Astrocyte (in vitro differentiated cells and primary cell): ENCODE measurements at regions not wholly inside any gene's neighbourhood (a gene's known extent, or its start where the extent isn't known, plus 50 kb on each side); places are given as distances from the start of the nearest gene placed in this dataset.

ENCODE experiments used
- DNase-seq: peaks from one replicate; pipeline ENCODE4 v3.0.0-alpha.2; 2010; ENCODE audit warnings: low read depth
- FAIRE-seq: peaks from 2 replicates; lab custom pipeline; 2011; peaks lifted over from hg19 to GRCh38; lab: Jason Lieb, UNC
- H2AFZ ChIP-seq: 2 replicates; pipeline ENCODE4 v1.6.0; 2012; ENCODE audit warnings: low read depth, low read length, inconsistent platforms
- H3K27ac ChIP-seq: 2 replicates; pipeline ENCODE4 v1.5.1; 2011; ENCODE audit warnings: low read depth, low read length, inconsistent platforms
- H3K27me3 ChIP-seq: 2 replicates; pipeline ENCODE4 v1.6.0; 2011; ENCODE audit warnings: low read length, inconsistent platforms; ENCODE audit not compliant: insufficient read depth
- H3K36me3 ChIP-seq: 2 replicates; pipeline ENCODE4 v1.5.1; 2011; ENCODE audit warnings: low read length, inconsistent platforms; ENCODE audit not compliant: insufficient read depth
- H3K4me1 ChIP-seq: 2 replicates; pipeline ENCODE4 v1.5.1; 2011; ENCODE audit warnings: low read length, inconsistent platforms; ENCODE audit not compliant: insufficient read depth
- H3K4me2 ChIP-seq: 2 replicates; pipeline ENCODE4 v1.6.0; 2012; ENCODE audit warnings: low read length, inconsistent platforms
- H3K4me3 ChIP-seq: 2 replicates; pipeline ENCODE4 v1.5.1; 2011; ENCODE audit warnings: low read depth, mild to moderate bottlenecking, low read length, inconsistent platforms; ENCODE audit not compliant: insufficient read depth
- H3K79me2 ChIP-seq: 2 replicates; pipeline ENCODE4 v1.6.0; 2012; ENCODE audit warnings: mild to moderate bottlenecking, low read length, inconsistent platforms; ENCODE audit not compliant: insufficient read depth
- H3K9ac ChIP-seq: 2 replicates; pipeline ENCODE4 v1.6.0; 2012; ENCODE audit warnings: mild to moderate bottlenecking, low read length, inconsistent platforms
- H3K9me3 ChIP-seq: 2 replicates; pipeline ENCODE4 v1.5.1; 2012; ENCODE audit warnings: low read depth, mild to moderate bottlenecking, low read length, inconsistent platforms; ENCODE audit not compliant: insufficient read depth
- H4K20me1 ChIP-seq: 2 replicates; pipeline ENCODE4 v1.6.0; 2012; ENCODE audit warnings: low read length, inconsistent platforms; ENCODE audit not compliant: insufficient read depth
- H3K27ac Mint-ChIP-seq: one replicate; pipeline ENCODE4 v1.8.0; 2021; ENCODE audit warnings: mild to moderate bottlenecking, mixed read lengths; ENCODE audit not compliant: unreplicated experiment
- H3K27me3 Mint-ChIP-seq: one replicate; pipeline ENCODE4 v1.8.0; 2021; ENCODE audit warnings: low read depth, mixed read lengths; ENCODE audit not compliant: unreplicated experiment
- H3K36me3 Mint-ChIP-seq: one replicate; pipeline ENCODE4 v1.8.0; 2021; ENCODE audit warnings: low read depth, mixed read lengths; ENCODE audit not compliant: unreplicated experiment
- H3K4me1 Mint-ChIP-seq: one replicate; pipeline ENCODE4 v1.8.0; 2021; ENCODE audit warnings: low read depth, mixed read lengths; ENCODE audit not compliant: unreplicated experiment
- H3K4me3 Mint-ChIP-seq: one replicate; pipeline ENCODE4 v1.8.0; 2021; ENCODE audit warnings: mild to moderate bottlenecking, moderate library complexity, mixed read lengths; ENCODE audit not compliant: unreplicated experiment
- H3K9me3 Mint-ChIP-seq: one replicate; pipeline ENCODE4 v1.8.0; 2021; ENCODE audit warnings: mild to moderate bottlenecking, mixed read lengths; ENCODE audit not compliant: unreplicated experiment
- EZH2 ChIP-seq: IDR thresholded peaks from 2 replicates; pipeline ENCODE4 v1.6.1; 2012; ENCODE audit warnings: mild to moderate bottlenecking, low read length, inconsistent platforms; ENCODE audit not compliant: insufficient read depth
- TF ChIP-seq, protein P1 (sequence below): IDR thresholded peaks from 2 replicates; pipeline ENCODE4 v1.5.1; 2011; ENCODE audit warnings: low read depth, mild to moderate bottlenecking, inconsistent platforms, low read length, moderate library complexity; ENCODE audit not compliant: insufficient read depth

DNA sequence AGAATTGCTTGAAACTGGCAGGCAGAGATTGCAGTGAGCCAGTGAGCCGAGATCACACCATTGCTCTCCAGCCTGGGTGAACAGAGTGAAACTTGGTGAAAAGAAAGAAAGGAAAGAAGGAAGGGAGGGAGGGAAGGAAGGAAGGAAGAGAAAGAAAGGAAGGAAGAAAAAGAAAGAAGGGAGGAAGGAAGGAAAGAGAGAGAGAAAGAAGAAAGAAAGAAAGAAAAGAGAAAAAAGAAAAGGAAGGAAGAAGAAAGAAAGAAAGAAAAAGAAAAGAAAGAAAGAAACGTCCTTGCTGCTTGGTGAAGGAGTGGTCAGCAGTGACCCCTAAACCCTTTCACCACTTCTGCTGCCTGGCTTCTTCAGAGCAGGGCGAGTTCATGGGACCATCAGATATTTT lies 147.1 kb upstream of the MYO3A start:
- no peak overlapping the region for H3K9ac ChIP-seq
- H3K4me1 ChIP-seq: no peaks in the 10 kb centered on the region
- H3K4me3 Mint-ChIP-seq: no peak overlapping the region
- H3K36me3 ChIP-seq: no peaks in the 10 kb centered on the region
- no peaks in the 10 kb centered on the region for H3K27me3 ChIP-seq
- H3K4me1 Mint-ChIP-seq: no peaks in the 10 kb centered on the region
- no peaks in the 10 kb centered on the region for H3K9me3 ChIP-seq
- no peak for DNase-seq
- H3K4me2 ChIP-seq: no peak overlapping the region
- H3K27ac ChIP-seq: no peak overlapping the region
- H3K36me3 Mint-ChIP-seq: no peaks in the 10 kb centered on the region
- no peak overlapping the region for H2AFZ ChIP-seq
- H3K4me3 ChIP-seq: no peak overlapping the region
- H3K27ac Mint-ChIP-seq: no peak overlapping the region
- no peaks in the 10 kb centered on the region for H3K79me2 ChIP-seq
- H3K9me3 Mint-ChIP-seq: no peaks in the 10 kb centered on the region
- TF ChIP-seq EZH2: no peak
- TF ChIP-seq, protein P1, sequence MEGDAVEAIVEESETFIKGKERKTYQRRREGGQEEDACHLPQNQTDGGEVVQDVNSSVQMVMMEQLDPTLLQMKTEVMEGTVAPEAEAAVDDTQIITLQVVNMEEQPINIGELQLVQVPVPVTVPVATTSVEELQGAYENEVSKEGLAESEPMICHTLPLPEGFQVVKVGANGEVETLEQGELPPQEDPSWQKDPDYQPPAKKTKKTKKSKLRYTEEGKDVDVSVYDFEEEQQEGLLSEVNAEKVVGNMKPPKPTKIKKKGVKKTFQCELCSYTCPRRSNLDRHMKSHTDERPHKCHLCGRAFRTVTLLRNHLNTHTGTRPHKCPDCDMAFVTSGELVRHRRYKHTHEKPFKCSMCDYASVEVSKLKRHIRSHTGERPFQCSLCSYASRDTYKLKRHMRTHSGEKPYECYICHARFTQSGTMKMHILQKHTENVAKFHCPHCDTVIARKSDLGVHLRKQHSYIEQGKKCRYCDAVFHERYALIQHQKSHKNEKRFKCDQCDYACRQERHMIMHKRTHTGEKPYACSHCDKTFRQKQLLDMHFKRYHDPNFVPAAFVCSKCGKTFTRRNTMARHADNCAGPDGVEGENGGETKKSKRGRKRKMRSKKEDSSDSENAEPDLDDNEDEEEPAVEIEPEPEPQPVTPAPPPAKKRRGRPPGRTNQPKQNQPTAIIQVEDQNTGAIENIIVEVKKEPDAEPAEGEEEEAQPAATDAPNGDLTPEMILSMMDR: no peak
- H4K20me1 ChIP-seq: no peaks in the 10 kb centered on the region
- peaks cover 4% of the 10 kb centered on the region for H3K27me3 Mint-ChIP-seq
- FAIRE-seq: no peak

DNA sequence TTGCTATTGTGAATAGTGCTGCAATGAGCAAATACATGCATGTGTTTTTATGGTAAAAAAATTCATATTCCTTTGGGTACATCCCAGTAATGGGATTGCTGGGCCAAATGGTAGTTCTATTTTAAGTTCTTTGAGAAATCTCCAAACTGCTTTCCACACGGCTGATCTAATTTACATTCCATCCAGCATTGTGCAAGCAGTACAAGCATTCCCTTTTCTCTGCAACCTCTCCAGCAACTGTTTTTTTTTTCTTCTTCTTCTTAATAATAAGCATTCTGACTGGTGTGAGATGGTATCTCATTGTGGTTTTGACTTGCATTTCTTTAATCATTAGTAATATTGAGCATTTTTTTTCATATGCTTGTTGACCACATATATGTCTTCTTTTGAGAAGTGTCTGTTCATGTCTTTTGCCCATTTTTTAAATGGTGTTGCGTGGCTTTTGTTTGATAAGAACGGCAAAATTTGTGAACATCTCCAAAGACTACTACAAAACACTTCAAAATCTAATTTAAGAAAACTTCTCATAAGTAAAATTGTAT lies 136.1 kb upstream of the MYO3A start:
- TF ChIP-seq EZH2: no peak
- TF ChIP-seq, protein P1: no peak

DNA sequence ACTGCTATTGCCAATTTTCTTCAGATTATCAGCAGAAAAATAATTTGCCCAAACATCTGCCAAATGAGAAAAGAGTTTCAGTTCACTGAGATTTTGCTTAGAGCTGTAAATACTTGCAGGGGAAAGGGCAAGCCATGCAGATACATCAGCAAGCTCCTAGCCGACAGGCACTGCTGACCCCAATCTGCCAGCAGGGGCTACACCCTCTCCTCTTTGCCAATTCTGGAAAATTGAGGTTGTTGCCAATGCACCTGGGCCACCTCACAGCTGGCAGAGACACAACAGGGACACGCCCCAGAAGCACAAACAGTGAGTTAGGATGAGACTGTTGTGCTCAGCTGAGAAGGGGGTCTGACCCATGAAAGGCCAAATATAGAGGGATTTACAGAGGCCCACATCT lies 129.5 kb upstream of the MYO3A start:
- no peaks in the 10 kb centered on the region for H3K27me3 ChIP-seq
- H3K27ac Mint-ChIP-seq: no peak overlapping the region
- no peak for FAIRE-seq
- no peaks in the 10 kb centered on the region for H3K4me1 Mint-ChIP-seq
- no peak overlapping the region for H3K9ac ChIP-seq
- H3K27me3 Mint-ChIP-seq: no peaks in the 10 kb centered on the region
- H3K9me3 Mint-ChIP-seq: no peaks in the 10 kb centered on the region
- H3K4me3 Mint-ChIP-seq: no peak overlapping the region
- H3K79me2 ChIP-seq: no peaks in the 10 kb centered on the region
- no peaks in the 10 kb centered on the region for H3K36me3 ChIP-seq
- H3K27ac ChIP-seq: no peak overlapping the region
- TF ChIP-seq, protein P1: no peak
- TF ChIP-seq EZH2: no peak
- no peak for DNase-seq
- H3K4me3 ChIP-seq: no peak overlapping the region
- H3K4me2 ChIP-seq: no peak overlapping the region
- no peaks in the 10 kb centered on the region for H3K4me1 ChIP-seq
- H2AFZ ChIP-seq: no peak overlapping the region
- H3K9me3 ChIP-seq: no peaks in the 10 kb centered on the region
- no peaks in the 10 kb centered on the region for H4K20me1 ChIP-seq
- H3K36me3 Mint-ChIP-seq: no peaks in the 10 kb centered on the region

More for the DNA sequence above, 136.1 kb upstream of the MYO3A start:
- Histone ChIP-seq H3K9me3 (no peaks in the 10 kb centered on the region), H3K79me2 (no peaks in the 10 kb centered on the region), H3K4me2 (no peak overlapping the region), H2AFZ (no peak overlapping the region), H3K4me3 (no peak overlapping the region), H3K36me3 (no peaks in the 10 kb centered on the region), H3K4me1 (no peaks in the 10 kb centered on the region), H4K20me1 (no peaks in the 10 kb centered on the region), H3K27ac (no peak overlapping the region), H3K27me3 (no peaks in the 10 kb centered on the region), H3K9ac (no peak overlapping the region)
- H3K36me3 Mint-ChIP-seq: no peaks in the 10 kb centered on the region
- H3K4me1 Mint-ChIP-seq: peaks cover 12% of the 10 kb centered on the region
- DNase-seq (peak; percentile 82), FAIRE-seq (no peak)
- peaks cover 2% of the 10 kb centered on the region for H3K9me3 Mint-ChIP-seq
- no peaks in the 10 kb centered on the region for H3K27me3 Mint-ChIP-seq
- no peak overlapping the region for H3K27ac Mint-ChIP-seq
- H3K4me3 Mint-ChIP-seq: no peak overlapping the region
